ENCODE measurements at regions not wholly inside any gene's neighbourhood (a gene's known extent, or its start where the extent isn't known, plus 50 kb on each side); places are given as distances from the start of the nearest gene placed in this dataset.

DNA sequence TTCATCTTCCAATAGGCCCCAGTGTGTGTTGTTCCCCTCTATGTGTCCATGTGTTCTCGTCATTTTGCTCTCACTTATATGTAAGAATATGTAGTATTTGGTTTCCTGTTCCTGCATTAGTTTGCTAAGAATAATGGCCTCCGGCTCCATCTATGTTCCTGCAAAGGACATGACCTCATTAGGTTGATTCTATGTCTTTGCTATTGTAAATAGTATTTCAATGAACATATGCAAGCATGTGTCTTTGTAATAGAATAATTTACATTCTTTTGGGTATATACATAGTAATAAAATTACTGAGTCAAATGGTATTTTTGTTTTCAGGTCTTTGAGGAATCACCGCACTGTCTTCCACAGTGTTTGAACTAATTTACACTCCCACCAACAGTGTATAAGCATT, 202.9 kb upstream of the KIRREL3 start:
- Histone ChIP-seq H3K9ac (ENCODE audit: low read depth, low read length) (no peak overlapping the region), H3K23ac (ENCODE audit: low read depth, low read length) (no peak overlapping the region), H2BK15ac (ENCODE audit: low read depth, low read length) (no peak overlapping the region), H2AFZ (replicated peaks; ENCODE audit: low read length, poor library complexity) (no peak overlapping the region), H3K9me1 (ENCODE audit: insufficient read depth, low read length) (no peaks in the 10 kb centered on the region), H3K9me3 (ENCODE audit: control insufficient read depth, insufficient read depth, low read length) (no peaks in the 10 kb centered on the region; the same call in 1 of the 2 replicates), H4K8ac (ENCODE audit: low read depth in 2 of 2, low read length in 2 of 2) (no peak overlapping the region), H4K5ac (ENCODE audit: low read depth, low read length) (no peak overlapping the region), H4K20me1 (ENCODE audit: insufficient read depth, low read length) (no peaks in the 10 kb centered on the region), H3K14ac (replicated peaks; ENCODE audit: low read depth, low read length) (no peak overlapping the region), H2AK9ac (replicated peaks; ENCODE audit: low read depth, low read length, poor library complexity) (no peak overlapping the region), H3K56ac (ENCODE audit: extremely low read depth, insufficient read depth, low read length) (no peak overlapping the region), H3K27ac (ENCODE audit: insufficient read depth, low read length) (no peak overlapping the region), H3K36me3 (ENCODE audit: control insufficient read depth, insufficient read depth, low read length) (no peaks in the 10 kb centered on the region), H3K4me1 (ENCODE audit: control insufficient read depth, insufficient read depth, low read length) (no peaks in the 10 kb centered on the region), H3K4ac (ENCODE audit: low read depth, low read length) (no peak overlapping the region), H2BK5ac (ENCODE audit: low read depth, low read length, poor library complexity, severe bottlenecking) (no peak overlapping the region), H3K4me3 (ENCODE audit: insufficient read depth, low read depth, low read length) (no peak overlapping the region), H2AK5ac (ENCODE audit: low read depth, low read length) (no peak overlapping the region), H3K79me1 (ENCODE audit: low read depth in 1 of 2, low read length in 2 of 2) (no peaks in the 10 kb centered on the region), H4K91ac (ENCODE audit: insufficient read depth, low read depth, low read length) (no peak overlapping the region), H3K18ac (ENCODE audit: low read depth, low read length) (no peak overlapping the region), H2BK120ac (ENCODE audit: low read depth, low read length) (no peak overlapping the region), H3K4me2 (ENCODE audit: low read depth, low read length) (no peak overlapping the region), H2BK20ac (ENCODE audit: low read depth, low read length) (no peak overlapping the region), H3K27me3 (ENCODE audit: control insufficient read depth, insufficient read depth, low read length) (no peaks in the 10 kb centered on the region)
- dilution Hi-C loops (cut with HindIII; ENCODE audit: low sequenced_read_pairs, unreplicated experiment) (no loop called here), intact Hi-C loops (cut with micrococcal nuclease) (no loop called here), in situ Hi-C loops (cut with MboI; ENCODE audit: low sequenced_read_pairs) (no loop called here)
- ChIA-PET CTCF (interaction anchor here (0.6 to 0.7 kb wide), 2 partner anchors 8 to 214 kb away, joined by 3 read pairs; no protein-coding TSS in a partner anchor), POLR2A (ENCODE audit: unreplicated experiment) (no interaction called here)
- TF ChIP-seq RAD21 (IDR thresholded peaks at IDR 0.05; ENCODE audit: low read length) (no peak), MXI1 (IDR thresholded peaks at IDR 0.05; ENCODE audit: borderline replicate concordance, low read depth, low read length) (no peak), MAFK (IDR thresholded peaks at IDR 0.05; ENCODE audit: low read depth, low read length) (no peak), POLR2A (IDR thresholded peaks at IDR 0.05; ENCODE audit: low read depth, low read length) (no peak), CEBPB (IDR thresholded peaks at IDR 0.05; ENCODE audit: low read depth, low read length) (no peak)
- no CpG with 5 or more reads among the region's 3 CpGs for WGBS, 2 experiments (ENCODE audit: extremely low coverage in 2 of 2, insufficient read length in 1 of 2)
- ATAC-seq (ENCODE audit: low read depth): no peak
- no TSS peak for BruUV-seq (replicated peaks)
- no peak for DNase-seq
